HUDEP-2 (cell line): ENCODE measurements at regions not wholly inside any gene's neighbourhood (a gene's known extent, or its start where the extent isn't known, plus 50 kb on each side); places are given as distances from the start of the nearest gene placed in this dataset.
"Not testable (repeated sequence)": the region's sequence is repeated elsewhere in the genome, so short reads cannot be mapped to it uniquely, and the experiment has no call there.

ENCODE experiments used
- DNase-seq, 76 experiments: peaks; one replicate each; lab custom pipeline; 2025; ENCODE audit not compliant: unreplicated experiment in 76 of 76; lab: John Stamatoyannopoulos, UW

DNA sequence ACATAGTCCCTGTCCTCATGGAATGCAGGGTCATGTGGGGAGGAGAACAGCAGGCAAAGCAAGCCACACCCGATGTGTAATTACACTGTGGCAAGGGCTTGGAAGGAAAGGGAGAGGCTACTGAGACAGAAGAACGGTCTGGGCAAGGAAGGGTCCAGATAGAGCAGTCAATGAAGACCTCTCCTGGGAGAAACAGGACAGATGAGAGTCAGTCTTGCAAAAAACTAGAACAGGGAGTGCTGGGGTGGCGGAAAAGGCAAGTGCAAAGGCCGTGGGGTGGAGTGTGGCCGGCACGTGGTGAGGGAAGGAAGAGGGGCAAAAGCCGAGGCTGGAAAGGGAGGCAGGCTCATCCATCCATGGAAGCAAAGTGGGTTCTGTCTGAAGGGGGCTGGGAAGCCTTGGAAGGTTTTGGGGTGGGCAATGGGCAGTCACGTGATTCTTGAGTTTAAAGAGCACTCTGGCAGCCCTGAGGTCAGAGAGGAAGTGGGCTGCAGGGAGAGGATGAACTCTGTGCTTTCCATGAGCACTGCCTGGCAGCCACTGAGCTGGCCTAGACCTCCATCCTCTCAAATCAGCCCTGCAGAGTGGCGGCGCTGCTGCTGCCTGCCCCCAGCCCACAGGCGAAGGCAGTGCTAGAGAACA lies 182.2 kb downstream of the INHBB start:
- DNase-seq: no peak

DNA sequence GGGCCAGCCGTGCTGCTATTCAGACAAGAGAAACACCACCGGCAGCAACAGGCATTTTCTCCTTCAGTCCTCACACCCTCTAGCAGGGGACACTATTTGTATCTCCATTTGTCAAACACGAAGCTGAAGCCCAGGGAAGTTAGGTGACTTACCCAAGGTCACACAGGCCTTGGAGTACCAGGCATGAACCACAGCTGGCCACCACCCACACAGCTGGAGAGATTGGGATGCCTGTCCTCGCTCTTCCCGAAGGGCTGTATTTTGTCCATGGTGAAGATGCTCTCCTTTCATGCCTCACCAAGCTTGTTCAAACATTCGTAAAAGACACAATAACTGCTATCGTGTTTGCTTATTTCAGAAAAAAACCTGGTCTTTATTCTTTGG lies 182.7 kb downstream of the INHBB start:
- DNase-seq: no peak

GRCh38 chr2:120530781-120531180 lies 184.8 kb downstream of the INHBB start:
- DNase-seq: no peak

GRCh38 chr2:120531365-120531764 lies 185.4 kb downstream of the INHBB start:
- DNase-seq: no peak

GRCh38 chr2:120531863-120532600 lies 186.1 kb downstream of the INHBB start:
- DNase-seq: no peak

DNA sequence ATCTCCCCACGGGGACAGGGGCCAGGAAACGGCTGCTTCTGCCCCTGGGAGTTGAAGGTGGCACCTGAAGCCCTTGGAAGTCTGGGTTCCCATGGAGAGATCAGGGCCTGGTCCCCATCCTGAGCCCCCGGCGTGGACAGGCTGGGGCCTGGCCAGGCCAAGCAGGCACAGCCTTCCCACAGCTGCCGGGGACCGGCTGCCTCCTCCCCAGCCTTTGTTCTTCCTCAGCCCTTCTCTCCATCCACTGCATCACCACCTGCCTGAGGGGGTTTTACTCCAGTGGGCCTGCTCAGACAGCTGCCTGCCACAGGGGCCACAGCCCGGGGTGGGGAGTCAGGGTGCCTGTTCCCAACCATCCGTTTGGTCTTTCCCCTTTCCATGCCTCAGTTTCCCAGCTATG lies 187.7 kb downstream of the INHBB start:
- DNase-seq: no peak

DNA sequence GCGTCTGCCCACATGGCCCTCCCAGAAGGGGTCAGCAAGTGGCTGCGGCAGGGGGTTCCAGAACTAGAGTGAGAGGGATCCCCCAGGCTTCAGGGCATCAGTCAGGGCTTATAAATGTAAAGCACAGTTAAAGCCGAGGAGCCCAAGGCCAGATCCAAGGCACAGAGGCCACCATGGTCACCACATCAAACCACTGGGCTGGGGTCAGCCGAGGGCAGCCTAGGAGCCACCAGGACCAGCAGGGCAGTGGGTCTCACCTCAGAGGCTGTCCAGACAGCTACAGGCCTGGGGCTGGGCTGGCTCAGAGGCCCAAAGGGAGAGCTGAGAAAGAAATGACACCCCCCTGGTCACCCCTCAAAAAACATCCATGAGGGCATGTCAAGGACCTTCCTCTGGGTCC lies 188.5 kb downstream of the INHBB start:
- DNase-seq: no peak

GRCh38 chr2:120535081-120535480 lies 189.1 kb downstream of the INHBB start:
- DNase-seq: no peak

GRCh38 chr2:120536141-120536540 lies 190.2 kb downstream of the INHBB start:
- DNase-seq: no peak

- no peak for DNase-seq
Observed at GRCh38 chr2:120538691-120539423, 192.9 kb downstream of the INHBB start.

GRCh38 chr2:120539424-120539936 lies 193.5 kb downstream of the INHBB start:
- no peak for DNase-seq

DNA sequence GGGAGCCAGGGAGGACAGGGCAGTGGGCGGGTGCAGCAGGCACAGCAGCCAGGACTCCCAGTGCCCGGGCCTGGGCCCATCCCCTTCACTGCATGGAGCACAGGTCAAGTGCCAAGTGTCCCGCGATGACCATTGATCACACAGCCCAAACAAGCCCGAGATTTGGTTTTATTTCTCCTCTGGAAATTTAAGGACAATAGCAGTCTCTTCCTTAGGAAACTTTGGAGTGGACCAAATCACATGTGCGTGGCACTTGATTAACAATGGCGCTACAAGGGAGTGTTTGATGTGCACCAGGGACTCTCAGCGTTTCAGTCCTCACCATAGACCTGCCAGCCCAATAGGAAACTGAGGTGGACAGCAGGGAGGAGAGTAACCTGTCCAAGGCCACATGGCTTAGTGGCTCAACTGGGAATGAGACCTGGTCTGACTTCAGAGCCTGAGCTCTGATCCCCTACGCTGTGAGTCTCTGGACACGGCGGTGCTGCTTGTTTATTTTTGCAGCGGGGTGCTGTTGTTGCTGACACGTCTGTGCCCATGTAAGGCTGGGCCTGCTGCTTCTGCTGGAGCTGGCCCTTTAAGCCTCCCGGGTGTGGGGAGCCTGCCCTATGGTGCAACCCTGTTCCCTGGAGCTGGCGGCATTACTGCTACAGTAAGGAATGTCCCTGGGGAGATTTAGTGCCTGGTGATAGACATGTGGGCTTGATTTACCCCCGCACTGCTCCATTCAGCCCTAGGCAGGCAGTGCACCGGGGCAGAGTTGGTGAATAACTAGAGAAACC lies 194.2 kb downstream of the INHBB start:
- DNase-seq: no peak

- no peak for DNase-seq
Observed at GRCh38 chr2:120540719-120541552, 194.7 kb upstream of the GLI2 start.

DNA sequence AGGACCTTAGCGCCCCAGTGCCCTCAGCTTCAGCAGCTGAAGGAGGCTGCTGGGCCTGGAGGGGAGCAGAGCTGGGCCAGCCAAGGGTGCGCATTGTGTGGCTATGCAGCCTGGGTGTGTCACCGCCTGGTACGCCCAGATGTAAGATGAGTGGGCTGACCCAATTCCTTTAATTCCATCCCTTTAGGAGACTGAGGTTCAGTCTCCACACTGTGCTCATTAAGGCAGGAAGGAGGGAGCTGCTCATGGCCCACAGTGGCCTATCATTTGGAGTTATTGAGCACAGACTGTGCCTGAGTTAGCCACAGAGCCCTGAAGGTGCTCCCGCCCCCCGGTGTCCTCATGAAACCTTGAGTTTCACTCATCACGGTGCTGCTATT lies 194.1 kb upstream of the GLI2 start:
- DNase-seq: no peak

GRCh38 chr2:120541972-120542670 lies 193.5 kb upstream of the GLI2 start:
- no peak for DNase-seq

DNA sequence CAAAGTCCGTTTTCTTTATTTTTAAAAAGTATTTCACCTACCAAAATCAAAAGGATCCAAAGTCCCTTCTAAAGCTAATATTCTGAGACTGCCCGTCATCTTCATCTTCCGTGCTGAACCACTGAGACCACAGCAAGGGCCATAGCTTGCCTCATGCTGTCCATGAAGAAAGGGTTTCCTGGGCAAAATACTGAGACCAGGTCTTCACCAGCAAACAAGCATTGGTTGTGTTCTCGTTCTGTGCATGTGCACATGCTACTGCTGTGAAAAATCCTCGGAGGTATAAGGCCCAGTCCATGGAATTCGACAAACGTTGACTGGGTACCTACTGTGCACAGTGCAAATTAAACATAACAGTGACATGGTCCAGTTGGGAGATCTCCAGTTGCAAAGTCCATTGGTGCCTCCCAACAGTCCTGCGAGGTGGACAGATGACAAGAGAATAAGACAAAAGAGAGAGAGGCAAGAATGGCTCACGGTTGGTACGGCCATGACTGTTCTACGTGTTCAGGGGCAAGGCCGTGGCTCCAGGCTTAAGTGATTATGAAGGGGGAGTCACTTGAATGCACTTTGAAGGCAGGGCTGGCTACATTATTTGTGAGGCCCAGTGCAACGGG lies 192.6 kb upstream of the GLI2 start:
- DNase-seq: no peak

GRCh38 chr2:120543899-120544298 lies 191.8 kb upstream of the GLI2 start:
- DNase-seq: no peak

- DNase-seq: no peak
Observed at GRCh38 chr2:120544522-120544921, 191.1 kb upstream of the GLI2 start.

DNA sequence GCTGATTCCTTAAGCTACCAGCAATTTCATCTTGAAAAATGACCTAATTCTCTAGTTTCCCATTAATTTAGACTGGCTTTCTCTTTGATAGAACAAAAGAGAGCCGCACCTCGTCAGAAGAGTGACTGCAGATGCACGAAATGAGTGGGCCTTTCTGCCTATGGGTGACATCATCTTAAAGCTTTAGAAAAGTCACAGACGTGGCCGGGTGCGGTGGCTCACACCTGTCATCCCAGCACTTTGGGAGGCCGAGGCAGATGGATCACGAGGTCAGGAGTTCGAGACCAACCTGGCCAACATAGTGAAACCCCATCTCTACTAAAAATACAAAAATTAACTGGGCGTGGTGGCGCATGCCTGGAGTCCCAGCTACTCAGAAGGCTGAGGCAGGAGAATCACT lies 190.7 kb upstream of the GLI2 start:
- DNase-seq: not testable (repeated sequence)
